Choroid plexus epithelial cell (primary cell): ENCODE measurements at regions not wholly inside any gene's neighbourhood (a gene's known extent, or its start where the extent isn't known, plus 50 kb on each side); places are given as distances from the start of the nearest gene placed in this dataset.

Experiments
- DNase-seq: peaks from one replicate; pipeline ENCODE4 v3.0.0-alpha.2; 2010; ENCODE audit warnings: low read depth
- H3K4me3 ChIP-seq: 2 replicates; pipeline ENCODE4 v1.5.1; 2011; ENCODE audit warnings: low read depth, mild to moderate bottlenecking, control low read depth, low read length, moderate library complexity
- TF ChIP-seq, protein P1 (sequence below): conservative IDR thresholded peaks from 2 replicates; pipeline ENCODE4 v1.5.1; 2011; ENCODE audit warnings: low read depth, mild to moderate bottlenecking, control low read depth, inconsistent platforms, low read length, moderate library complexity

- H3K4me3 ChIP-seq = no peak overlapping the region
- TF ChIP-seq, protein P1, sequence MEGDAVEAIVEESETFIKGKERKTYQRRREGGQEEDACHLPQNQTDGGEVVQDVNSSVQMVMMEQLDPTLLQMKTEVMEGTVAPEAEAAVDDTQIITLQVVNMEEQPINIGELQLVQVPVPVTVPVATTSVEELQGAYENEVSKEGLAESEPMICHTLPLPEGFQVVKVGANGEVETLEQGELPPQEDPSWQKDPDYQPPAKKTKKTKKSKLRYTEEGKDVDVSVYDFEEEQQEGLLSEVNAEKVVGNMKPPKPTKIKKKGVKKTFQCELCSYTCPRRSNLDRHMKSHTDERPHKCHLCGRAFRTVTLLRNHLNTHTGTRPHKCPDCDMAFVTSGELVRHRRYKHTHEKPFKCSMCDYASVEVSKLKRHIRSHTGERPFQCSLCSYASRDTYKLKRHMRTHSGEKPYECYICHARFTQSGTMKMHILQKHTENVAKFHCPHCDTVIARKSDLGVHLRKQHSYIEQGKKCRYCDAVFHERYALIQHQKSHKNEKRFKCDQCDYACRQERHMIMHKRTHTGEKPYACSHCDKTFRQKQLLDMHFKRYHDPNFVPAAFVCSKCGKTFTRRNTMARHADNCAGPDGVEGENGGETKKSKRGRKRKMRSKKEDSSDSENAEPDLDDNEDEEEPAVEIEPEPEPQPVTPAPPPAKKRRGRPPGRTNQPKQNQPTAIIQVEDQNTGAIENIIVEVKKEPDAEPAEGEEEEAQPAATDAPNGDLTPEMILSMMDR = no peak
- DNase-seq = peak; percentile 21
These were observed 311.2 kb upstream of the OPRM1 start for GRCh38 chr6:153727885-153728284.

GRCh38 chr6:153725456-153725855 is 313.6 kb upstream of the OPRM1 start:
- no peak overlapping the region for H3K4me3 ChIP-seq
- TF ChIP-seq, protein P1 = no peak
- DNase-seq = no peak

- DNase-seq = no peak
- TF ChIP-seq, protein P1 = no peak
These were observed 318.3 kb upstream of the OPRM1 start for GRCh38 chr6:153720732-153721131.

DNA sequence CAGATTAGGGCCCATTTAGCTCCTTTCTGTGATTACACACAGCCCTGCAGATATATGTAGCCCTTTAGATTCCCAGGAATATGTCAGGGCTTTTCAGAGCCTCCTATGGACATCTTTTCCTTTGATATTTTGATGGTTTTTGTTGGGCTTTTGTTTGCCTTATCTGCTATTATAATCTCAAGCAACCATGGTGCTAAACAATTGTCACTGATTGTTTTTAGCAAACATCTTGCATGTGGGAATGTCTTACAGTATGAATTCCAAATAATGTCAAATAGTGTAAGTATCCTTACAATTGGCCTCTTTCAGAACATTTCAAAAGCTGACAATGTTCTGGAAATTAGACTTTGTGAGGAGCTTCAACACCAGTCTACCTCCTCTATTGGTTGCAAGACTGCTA is 333.6 kb upstream of the OPRM1 start:
- no peak overlapping the region for H3K4me3 ChIP-seq
- no peak for DNase-seq
- TF ChIP-seq, protein P1 = no peak

More at GRCh38 chr6:153720732-153721131, 318.3 kb upstream of the OPRM1 start:
- no peak overlapping the region for H3K4me3 ChIP-seq

DNA sequence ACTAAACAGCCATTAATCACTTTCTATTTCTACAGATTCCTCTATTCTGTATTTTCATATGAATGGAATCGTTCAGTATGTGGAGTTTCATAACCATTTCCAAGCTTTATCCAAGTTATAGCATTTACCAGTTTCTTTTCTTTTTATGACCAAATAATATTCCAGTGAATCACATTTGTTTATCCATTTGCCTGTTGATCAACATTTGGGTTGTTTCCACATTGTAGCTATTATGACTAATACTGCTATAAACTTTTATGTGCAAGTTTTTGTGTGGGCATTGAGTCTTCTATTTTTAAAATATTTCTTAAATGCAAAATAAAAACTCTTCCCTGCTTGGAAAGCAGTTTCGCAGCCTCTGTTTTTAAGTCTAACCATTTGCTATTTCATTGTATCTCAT is 336.4 kb upstream of the OPRM1 start:
- H3K4me3 ChIP-seq = no peak overlapping the region
- TF ChIP-seq, protein P1 = no peak
- no peak for DNase-seq

DNA sequence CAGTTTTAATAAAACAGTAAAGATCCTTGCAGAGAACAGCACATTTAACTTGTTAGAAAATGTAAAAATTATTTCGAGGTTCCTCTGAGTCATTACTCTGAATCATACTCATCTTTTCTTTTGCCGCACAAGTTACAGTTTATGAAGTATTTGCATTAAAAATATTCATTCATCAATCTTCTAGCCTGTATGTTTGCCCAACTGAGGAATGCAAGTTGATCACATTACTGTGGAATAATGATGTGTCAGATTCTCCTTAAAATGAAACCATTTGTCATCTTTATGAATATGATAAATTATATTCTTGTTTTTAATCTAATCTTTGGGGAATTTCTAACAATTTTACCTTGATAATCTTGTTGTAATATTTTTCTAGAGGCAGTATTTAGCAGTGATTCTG is 340.4 kb upstream of the OPRM1 start:
- TF ChIP-seq, protein P1 = no peak
- H3K4me3 ChIP-seq = no peak overlapping the region
- DNase-seq = no peak

- TF ChIP-seq, protein P1 = no peak
- H3K4me3 ChIP-seq = no peak overlapping the region
- DNase-seq = no peak
These were observed 341.0 kb upstream of the OPRM1 start for GRCh38 chr6:153698001-153698400.
